22Rv1 (cell line): ENCODE measurements at regions not wholly inside any gene's neighbourhood (a gene's known extent, or its start where the extent isn't known, plus 50 kb on each side); places are given as distances from the start of the nearest gene placed in this dataset.

Experiments used
- CTCF ChIP-seq: fragments of 450-650 bp; IDR thresholded peaks from 2 replicates; pipeline ENCODE4 v1.5.1; 2017; ENCODE audit warnings: mild to moderate bottlenecking
- ZFX ChIP-seq: fragments of 450-650 bp; IDR thresholded peaks from 2 replicates; pipeline ENCODE4 v1.6.1; 2017; ENCODE audit warnings: antibody characterized with exemption, borderline replicate concordance

- no peak for TF ChIP-seq CTCF
- no peak for TF ChIP-seq ZFX
Measured at GRCh38 chr11:69208190-69209037, 52.7 kb downstream of the SMIM38 start.
